SJSA1 (cell line): ENCODE measurements at regions not wholly inside any gene's neighbourhood (a gene's known extent, or its start where the extent isn't known, plus 50 kb on each side); places are given as distances from the start of the nearest gene placed in this dataset.

Experiments
- DNase-seq, 2 experiments: peaks; one replicate each; pipeline ENCODE4 v3.0.0-alpha.2; 2015 to 2020; ENCODE audit warnings: low spot score in 2 of 2, low read depth in 1 of 2
- H3K27ac ChIP-seq: fragments of 250-450 bp; sonication (Bioruptor Pico); 2 replicates; pipeline ENCODE4 v1.5.1; 2020; ENCODE audit warnings: mild to moderate bottlenecking, moderate library complexity
- H3K27me3 ChIP-seq: fragments of 250-450 bp; sonication (Bioruptor Pico); replicated peaks from 2 replicates; pipeline ENCODE4 v1.5.1; 2020; ENCODE audit warnings: mild to moderate bottlenecking, moderate library complexity
- H3K36me3 ChIP-seq: fragments of 250-450 bp; sonication (Bioruptor Pico); 2 replicates; pipeline ENCODE4 v1.5.1; 2020; ENCODE audit warnings: mild to moderate bottlenecking
- H3K4me1 ChIP-seq: fragments of 250-450 bp; sonication (Bioruptor Pico); replicated peaks from 2 replicates; pipeline ENCODE4 v1.6.1; 2021; ENCODE audit warnings: mild to moderate bottlenecking
- H3K4me3 ChIP-seq: fragments of 250-450 bp; sonication (Bioruptor Pico); 2 replicates; pipeline ENCODE4 v1.5.1; 2020; ENCODE audit warnings: mild to moderate bottlenecking
- H3K9me3 ChIP-seq: fragments of 250-450 bp; sonication (Bioruptor Pico); replicated peaks from 2 replicates; pipeline ENCODE4 v1.5.1; 2020; ENCODE audit warnings: mild to moderate bottlenecking

DNA sequence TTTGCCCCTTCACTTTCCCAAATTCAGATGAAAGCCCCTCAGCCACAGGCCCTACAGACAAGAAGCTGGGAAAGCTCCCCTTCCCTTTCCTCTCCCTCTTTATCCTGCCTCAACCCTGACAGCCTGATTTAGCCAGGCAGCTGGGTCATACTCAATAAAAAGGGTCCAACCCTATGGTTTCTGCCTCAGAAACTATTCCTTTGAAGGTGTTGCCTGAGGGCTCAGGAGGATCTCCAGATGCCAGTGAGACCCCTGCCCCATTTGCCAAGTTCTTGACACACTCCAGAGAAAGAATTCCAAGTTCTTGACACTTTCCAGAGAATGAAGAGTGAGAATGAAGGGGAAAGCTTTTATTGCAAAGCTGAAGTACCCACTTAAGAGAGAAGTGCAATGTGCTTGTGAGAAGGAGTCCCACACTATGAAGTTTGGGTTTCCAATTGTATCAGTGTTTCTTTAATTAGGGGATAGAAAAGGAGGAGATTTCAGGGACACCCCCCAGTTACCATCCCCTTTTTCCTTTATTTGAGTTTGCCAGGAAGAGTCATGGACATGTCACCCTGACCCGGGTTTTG lies 576.2 kb downstream of the METTL4 start:
- Histone ChIP-seq H3K36me3 (no peaks in the 10 kb centered on the region), H3K9me3 (no peaks in the 10 kb centered on the region), H3K4me3 (no peak overlapping the region), H3K27ac (no peak overlapping the region), H3K27me3 (0 out of 2 replicates have a peak, but pooled peaks cover 4% of the 10 kb centered on the region), H3K4me1 (no peaks in the 10 kb centered on the region)
- no peak for DNase-seq

GRCh38 chr18:1998121-1998520 lies 573.2 kb downstream of the METTL4 start:
- H3K9me3 ChIP-seq = no peaks in the 10 kb centered on the region
- H3K27ac ChIP-seq = no peak overlapping the region
- no peak overlapping the region for H3K4me3 ChIP-seq
- DNase-seq = no peak
- no peaks in the 10 kb centered on the region for H3K4me1 ChIP-seq
- H3K27me3 ChIP-seq = 0 out of 2 replicates have a peak, but pooled peaks cover 4% of the 10 kb centered on the region
- H3K36me3 ChIP-seq = no peaks in the 10 kb centered on the region

- no peaks in the 10 kb centered on the region for H3K9me3 ChIP-seq
- H3K27me3 ChIP-seq = peaks cover 4% of the 10 kb centered on the region; the same call in 1 of the 2 replicates
- no peaks in the 10 kb centered on the region for H3K4me1 ChIP-seq
- no peak overlapping the region for H3K27ac ChIP-seq
- no peak overlapping the region for H3K4me3 ChIP-seq
- no peaks in the 10 kb centered on the region for H3K36me3 ChIP-seq
- DNase-seq = no peak
These were observed 571.9 kb downstream of the METTL4 start for GRCh38 chr18:1999387-1999786.

GRCh38 chr18:2002151-2002550 lies 569.2 kb downstream of the METTL4 start:
- Histone ChIP-seq H3K9me3 (no peaks in the 10 kb centered on the region), H3K36me3 (no peaks in the 10 kb centered on the region), H3K27me3 (no peaks in the 10 kb centered on the region; the same call in 1 of the 2 replicates), H3K27ac (no peak overlapping the region), H3K4me3 (no peak overlapping the region), H3K4me1 (no peaks in the 10 kb centered on the region)
- no peak for DNase-seq

GRCh38 chr18:2002604-2003003 lies 568.7 kb downstream of the METTL4 start:
- Histone ChIP-seq H3K4me1 (no peaks in the 10 kb centered on the region), H3K36me3 (no peaks in the 10 kb centered on the region), H3K27me3 (no peaks in the 10 kb centered on the region; the same call in 1 of the 2 replicates), H3K27ac (no peak overlapping the region), H3K9me3 (no peaks in the 10 kb centered on the region), H3K4me3 (no peak overlapping the region)
- DNase-seq = no peak

GRCh38 chr18:2009942-2010697 lies 561.2 kb downstream of the METTL4 start:
- H3K9me3 ChIP-seq = no peaks in the 10 kb centered on the region
- no peaks in the 10 kb centered on the region for H3K4me1 ChIP-seq
- DNase-seq = no peak
- no peaks in the 10 kb centered on the region for H3K36me3 ChIP-seq
- no peak overlapping the region for H3K4me3 ChIP-seq
- H3K27ac ChIP-seq = no peak overlapping the region
- no peaks in the 10 kb centered on the region for H3K27me3 ChIP-seq

DNA sequence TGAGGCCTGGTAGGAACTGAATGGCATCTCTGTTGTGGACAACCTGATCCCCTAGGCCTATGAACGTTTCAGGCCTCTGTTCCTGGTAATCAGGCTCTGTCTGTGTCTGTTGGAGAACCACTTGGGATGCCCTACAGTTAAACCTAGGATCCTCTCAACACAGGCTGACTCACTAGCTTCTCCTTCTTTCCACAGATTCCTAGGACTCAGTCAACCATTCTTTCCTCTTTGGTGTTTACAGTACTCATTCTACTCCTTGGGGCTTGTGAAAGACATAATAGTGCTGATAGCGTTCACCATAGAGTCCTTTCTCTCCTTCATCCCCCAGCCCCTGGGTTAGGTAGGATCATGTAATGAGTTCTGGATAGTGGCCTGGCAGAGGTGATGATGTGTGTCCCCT lies 544.3 kb downstream of the METTL4 start:
- H3K9me3 ChIP-seq = no peaks in the 10 kb centered on the region
- no peaks in the 10 kb centered on the region for H3K36me3 ChIP-seq
- H3K27me3 ChIP-seq = no peaks in the 10 kb centered on the region
- no peak overlapping the region for H3K4me3 ChIP-seq
- no peaks in the 10 kb centered on the region for H3K4me1 ChIP-seq
- no peak overlapping the region for H3K27ac ChIP-seq
- no peak for DNase-seq

DNA sequence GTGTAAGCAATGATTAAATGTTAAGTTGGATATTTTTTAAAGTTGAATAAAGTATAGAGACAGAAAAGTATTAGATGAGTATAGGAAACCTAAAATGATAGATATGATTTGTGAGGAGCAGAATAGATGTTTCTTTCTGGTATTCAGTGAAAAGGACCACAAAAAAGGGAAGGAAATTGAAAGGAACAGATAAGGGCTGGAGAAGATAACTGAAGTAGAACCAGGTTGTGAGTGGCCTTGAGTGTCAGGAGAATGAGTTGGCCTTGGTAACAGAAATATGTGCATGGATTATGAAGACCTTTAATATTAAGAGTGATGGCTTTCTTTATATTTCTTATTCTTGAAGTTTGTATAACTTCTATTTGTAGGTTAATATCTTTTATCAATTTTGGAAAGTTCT lies 543.5 kb downstream of the METTL4 start:
- H3K9me3 ChIP-seq = no peaks in the 10 kb centered on the region
- no peak for DNase-seq
- H3K4me1 ChIP-seq = no peaks in the 10 kb centered on the region
- H3K36me3 ChIP-seq = no peaks in the 10 kb centered on the region
- H3K27me3 ChIP-seq = no peaks in the 10 kb centered on the region
- no peak overlapping the region for H3K27ac ChIP-seq
- H3K4me3 ChIP-seq = no peak overlapping the region

GRCh38 chr18:2028986-2029385 lies 542.3 kb downstream of the METTL4 start:
- H3K27ac ChIP-seq = no peak overlapping the region
- DNase-seq = no peak
- no peaks in the 10 kb centered on the region for H3K9me3 ChIP-seq
- H3K4me3 ChIP-seq = no peak overlapping the region
- no peaks in the 10 kb centered on the region for H3K27me3 ChIP-seq
- H3K36me3 ChIP-seq = no peaks in the 10 kb centered on the region
- H3K4me1 ChIP-seq = no peaks in the 10 kb centered on the region

- Histone ChIP-seq H3K4me3 (no peak overlapping the region), H3K27me3 (no peaks in the 10 kb centered on the region), H3K36me3 (no peaks in the 10 kb centered on the region), H3K27ac (no peak overlapping the region), H3K4me1 (no peaks in the 10 kb centered on the region), H3K9me3 (no peaks in the 10 kb centered on the region)
- DNase-seq = no peak
These were observed 540.7 kb downstream of the METTL4 start for GRCh38 chr18:2030647-2031046.

- no peak overlapping the region for H3K4me3 ChIP-seq
- no peaks in the 10 kb centered on the region for H3K27me3 ChIP-seq
- no peak for DNase-seq
- no peaks in the 10 kb centered on the region for H3K36me3 ChIP-seq
- no peaks in the 10 kb centered on the region for H3K9me3 ChIP-seq
- 0 out of 2 replicates have a peak, but pooled peaks cover 5% of the 10 kb centered on the region for H3K4me1 ChIP-seq
- no peak overlapping the region for H3K27ac ChIP-seq
These were observed 539.3 kb downstream of the METTL4 start for GRCh38 chr18:2032036-2032435.

GRCh38 chr18:2035056-2035455 lies 536.2 kb downstream of the METTL4 start:
- H3K4me1 ChIP-seq = 0 out of 2 replicates have a peak, but pooled peaks cover 5% of the 10 kb centered on the region

GRCh38 chr18:2036086-2036485 lies 535.2 kb downstream of the METTL4 start:
- H3K9me3 ChIP-seq = no peaks in the 10 kb centered on the region
- H3K4me3 ChIP-seq = no peak overlapping the region
- H3K36me3 ChIP-seq = no peaks in the 10 kb centered on the region
- no peaks in the 10 kb centered on the region for H3K27me3 ChIP-seq
- H3K27ac ChIP-seq = no peak overlapping the region
- H3K4me1 ChIP-seq = 0 out of 2 replicates have a peak, but pooled peaks cover 5% of the 10 kb centered on the region
- no peak for DNase-seq

More at GRCh38 chr18:2035056-2035455, 536.2 kb downstream of the METTL4 start:
- H3K27me3 ChIP-seq = no peaks in the 10 kb centered on the region
- no peaks in the 10 kb centered on the region for H3K36me3 ChIP-seq
- no peak overlapping the region for H3K27ac ChIP-seq
- no peaks in the 10 kb centered on the region for H3K9me3 ChIP-seq
- no peak overlapping the region for H3K4me3 ChIP-seq
- no peak for DNase-seq

DNA sequence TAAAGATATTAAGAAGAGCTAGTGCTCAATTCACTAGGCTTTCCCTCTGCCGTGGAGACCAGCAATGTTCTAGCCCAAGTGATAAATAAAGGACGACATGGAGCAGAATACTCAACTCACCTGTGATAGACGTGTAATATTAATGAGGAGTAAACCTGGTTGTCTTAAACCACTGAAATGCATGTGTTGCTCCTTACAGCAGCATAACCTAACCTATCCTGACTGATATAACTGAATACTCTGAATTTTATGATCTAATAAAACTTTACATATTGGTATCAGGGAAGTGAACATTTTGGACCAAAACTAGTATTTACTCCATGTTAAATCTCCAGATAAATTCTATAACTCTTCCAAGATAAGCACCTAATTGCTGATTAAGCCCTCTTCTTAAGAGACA lies 531.0 kb downstream of the METTL4 start:
- Histone ChIP-seq H3K36me3 (no peaks in the 10 kb centered on the region), H3K27me3 (no peaks in the 10 kb centered on the region), H3K4me1 (0 out of 2 replicates have a peak, but pooled peaks cover 5% of the 10 kb centered on the region), H3K9me3 (no peaks in the 10 kb centered on the region), H3K4me3 (no peak overlapping the region), H3K27ac (no peak overlapping the region)
- DNase-seq = no peak
